HepG2 (cell line): ENCODE measurements at regions not wholly inside any gene's neighbourhood (a gene's known extent, or its start where the extent isn't known, plus 50 kb on each side); places are given as distances from the start of the nearest gene placed in this dataset.

ENCODE experiments used
- ATAC-seq: fragments of 200-7000 bp; cut with Tn5 transposase; 3 replicates; pipeline ENCODE4 v1.9.1; 2020; ENCODE audit warnings: mild to moderate bottlenecking, moderate library complexity
- BruUV-seq: library from RNA; stranded (reverse); fragments of 400-500 nt; replicated peaks from 2 replicates; lab custom pipeline; 2021; lab: Mats Ljungman, UMichigan
- CTCF ChIA-PET: fragments of 300-600 bp; formaldehyde crosslinking; extraction: SDS; loops from one replicate; lab custom pipeline; 2021; ENCODE audit warnings: low total read pairs, inconsistent platforms, low intra/inter-chr PET ratio; lab: Yijun Ruan, JAX
- POLR2A ChIA-PET: fragments of 350-600 bp; sonication (Branson Sonifier 250); formaldehyde crosslinking; loops from one replicate; lab custom pipeline; 2020; ENCODE audit warnings: antibody characterized with exemption, inconsistent platforms; lab: Yijun Ruan, JAX
- DNase-seq: peaks from one replicate; pipeline ENCODE4 v3.0.0-alpha.2; 2015; ENCODE audit warnings: low spot score
- FAIRE-seq: peaks from 3 replicates; lab custom pipeline; 2011; peaks lifted over from hg19 to GRCh38; lab: Jason Lieb, UNC
- H2AFZ ChIP-seq: one replicate; pipeline ENCODE4 v1.6.1; 2011; ENCODE audit warnings: low read length, inconsistent platforms
- H3K27ac ChIP-seq: fragments of 300-600 bp; 3 replicates; pipeline ENCODE4 v1.8.0; 2011; ENCODE audit warnings: mixed run types, mild to moderate bottlenecking, mixed read lengths, low read length, inconsistent platforms; ENCODE audit not compliant: insufficient read depth; ENCODE audit errors: extremely low read length
- H3K27me3 ChIP-seq, 2 experiments: fragments of 200-600 bp in 1 of 2; 2 replicates in 1 of 2; 3 replicates in 1 of 2; pipeline versions ENCODE4 v1.6.0 to v1.8.0; 2011; ENCODE audit warnings: low read length in 2 of 2, mild to moderate bottlenecking in 2 of 2, moderate library complexity in 2 of 2, inconsistent platforms in 1 of 2; ENCODE audit not compliant: insufficient read depth in 2 of 2, control insufficient read depth in 1 of 2
- H3K36me3 ChIP-seq, 2 experiments: fragments of 200-600 bp in 1 of 2; replicated peaks in 1 of 2; 2 replicates in 1 of 2; 3 replicates in 1 of 2; pipeline versions ENCODE4 v1.5.1 to v1.8.0; 2011; ENCODE audit warnings: low read length in 2 of 2, inconsistent platforms in 1 of 2; ENCODE audit not compliant: insufficient read depth in 2 of 2, control insufficient read depth in 1 of 2
- H3K4me1 ChIP-seq: 2 replicates; pipeline ENCODE4 v1.5.1; 2012; ENCODE audit warnings: low read length, inconsistent platforms; ENCODE audit not compliant: insufficient read depth
- H3K4me2 ChIP-seq: 2 replicates; pipeline ENCODE4 v1.6.0; 2011; ENCODE audit warnings: low read depth, low read length, inconsistent platforms
- H3K4me3 ChIP-seq, 3 experiments: fragments of 200-600 bp in 1 of 3; sonication (generic), shearing (Covaris generic) in 1 of 3; replicated peaks in 1 of 3; 2 replicates each; pipeline ENCODE4 v1.5.1; 2011 to 2016; ENCODE audit warnings: low read length in 3 of 3, inconsistent platforms in 2 of 3, low read depth in 2 of 3, mild to moderate bottlenecking in 2 of 3, control low read depth in 1 of 3, mixed read lengths in 1 of 3; ENCODE audit not compliant: insufficient read depth in 1 of 3
- H3K79me2 ChIP-seq: one replicate; pipeline ENCODE4 v1.6.1; 2011; ENCODE audit warnings: low read length, inconsistent platforms; ENCODE audit not compliant: insufficient read depth
- H3K9ac ChIP-seq: 2 replicates; pipeline ENCODE4 v1.6.0; 2011; ENCODE audit warnings: mild to moderate bottlenecking, low read depth, low read length, inconsistent platforms; ENCODE audit not compliant: insufficient read depth
- H3K9me3 ChIP-seq: 2 replicates; pipeline ENCODE4 v1.5.1; 2012; ENCODE audit warnings: mild to moderate bottlenecking, low read length
- H4K20me1 ChIP-seq: 2 replicates; pipeline ENCODE4 v1.6.0; 2011; ENCODE audit warnings: inconsistent platforms, mild to moderate bottlenecking, low read length, moderate library complexity; ENCODE audit not compliant: insufficient read depth
- RBM22 ChIP-seq: fragments of 200-400 bp; formaldehyde crosslinking; optimal IDR thresholded peaks from 2 replicates; pipeline ENCODE3; 2017; ENCODE audit warnings: mild to moderate bottlenecking, low read length, moderate library complexity
- ZBTB3 ChIP-seq: sonication (generic); formaldehyde crosslinking; IDR thresholded peaks from 2 replicates; pipeline ENCODE4 v1.4.0; 2020; ENCODE audit warnings: low read depth, mild to moderate bottlenecking, moderate library complexity, missing genetic modification reagents, borderline replicate concordance
- ZNF3 ChIP-seq: IDR thresholded peaks from 2 replicates; pipeline ENCODE4 v1.7.0; 2017; ENCODE audit warnings: inconsistent platforms
- ZNF557 ChIP-seq: sonication (generic); formaldehyde crosslinking; IDR thresholded peaks from 2 replicates; pipeline ENCODE4 v1.4.0; 2020; ENCODE audit warnings: missing genetic modification reagents
- ZNF7 ChIP-seq: IDR thresholded peaks from 2 replicates; pipeline ENCODE4 v1.6.1; 2016; ENCODE audit warnings: missing biosample characterization, missing genetic modification reagents
- WGBS: methylation state at CpG from one replicate; pipeline ENCODE4 v1.1.6; 2017; ENCODE audit warnings: low lambda C conversion rate; 5-methylcytosine and 5-hydroxymethylcytosine counted together
- in situ Hi-C: cut with HindIII; loops from 2 replicates; pipeline ENCODE4 v1.10.0; 2017; ENCODE audit warnings: low pct_unique_long_range_greater_than_20kb; ENCODE audit not compliant: extremely low pct_ligation_motif_present
- intact Hi-C: fragments of 100-400 bp; cut with micrococcal nuclease; formaldehyde crosslinking; loops from one replicate; pipeline ENCODE4 v1.10.0; 2022; ENCODE audit not compliant: unreplicated experiment

DNA sequence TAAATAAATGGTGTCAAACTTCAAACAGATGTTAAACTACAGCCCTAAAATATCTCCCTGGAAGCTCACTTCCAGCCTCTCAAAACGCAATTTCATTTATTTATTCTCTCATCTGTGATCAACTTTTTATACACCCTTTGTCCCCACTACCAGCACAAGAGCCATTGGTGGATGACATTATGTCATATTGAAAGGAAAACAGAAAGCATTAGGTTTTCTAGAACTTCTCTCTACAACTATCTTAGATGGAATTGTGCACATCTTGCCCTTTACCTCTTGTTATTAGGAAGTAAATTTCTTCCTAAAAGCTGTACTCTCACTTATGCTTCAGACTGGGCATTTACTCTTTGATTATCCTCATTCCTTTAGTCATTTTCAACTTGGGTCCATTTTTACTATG lies 771.2 kb upstream of the GJE1 start:
- BruUV-seq: no TSS peak
- H3K4me2 ChIP-seq: no peak overlapping the region
- H3K36me3 ChIP-seq: no peaks in the 10 kb centered on the region
- no peak overlapping the region for H3K9ac ChIP-seq
- H3K4me1 ChIP-seq: no peaks in the 10 kb centered on the region
- DNase-seq: no peak
- H2AFZ ChIP-seq: no peak overlapping the region
- TF ChIP-seq ZBTB3 (CRISPR knock-in tag) (no peak), ZNF7 (CRISPR knock-in tag) (no peak), RBM22 (no peak), ZNF3 (CRISPR knock-in tag) (no peak)
- no peaks in the 10 kb centered on the region for H3K9me3 ChIP-seq
- H3K27me3 ChIP-seq: no peaks in the 10 kb centered on the region
- H3K79me2 ChIP-seq: no peaks in the 10 kb centered on the region
- ChIA-PET CTCF (no interaction called here), POLR2A (no interaction called here)
- no peaks in the 10 kb centered on the region for H4K20me1 ChIP-seq
- no peak overlapping the region for H3K27ac ChIP-seq
- 2% methylated on average over 1 of the region's 1 CpG for WGBS
- intact Hi-C loops (no loop called here), in situ Hi-C loops (no loop called here)
- no peak for FAIRE-seq
- no peak overlapping the region for H3K4me3 ChIP-seq
- no peak for ATAC-seq

DNA sequence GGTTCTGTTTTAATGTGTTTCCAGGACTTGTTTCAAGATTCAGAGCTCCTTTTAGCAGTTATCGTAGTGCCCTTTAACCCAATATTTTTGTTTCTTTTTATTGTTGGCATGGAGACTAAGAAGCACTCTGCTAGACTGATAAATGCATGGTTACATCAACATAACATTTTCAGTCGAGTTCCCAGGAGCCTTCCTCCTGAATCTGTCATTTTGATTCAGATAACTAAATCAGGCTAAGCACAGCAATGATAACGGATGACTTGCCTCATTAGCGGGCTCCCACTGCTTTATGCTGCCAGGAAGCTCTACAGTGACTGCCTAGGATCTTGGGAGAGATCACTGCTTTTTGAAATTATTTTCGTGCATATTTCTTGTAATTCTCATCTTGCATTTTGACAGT lies 772.8 kb upstream of the GJE1 start:
- FAIRE-seq: no peak
- no peak for TF ChIP-seq ZNF557 (CRISPR knock-in tag)
- no peak for ATAC-seq

More for the DNA sequence above, 772.8 kb upstream of the GJE1 start:
- Histone ChIP-seq H3K4me2 (no peak overlapping the region), H3K27me3 (no peaks in the 10 kb centered on the region), H3K4me3 (no peak overlapping the region), H2AFZ (no peak overlapping the region), H3K4me1 (no peaks in the 10 kb centered on the region), H3K79me2 (no peaks in the 10 kb centered on the region), H4K20me1 (no peaks in the 10 kb centered on the region), H3K9me3 (no peaks in the 10 kb centered on the region), H3K36me3 (no peaks in the 10 kb centered on the region), H3K27ac (no peak overlapping the region), H3K9ac (no peak overlapping the region)
- BruUV-seq: no TSS peak
- 7% methylated on average over 5 of the region's 5 CpGs for WGBS
- intact Hi-C loops: no loop called here
- in situ Hi-C loops: no loop called here
- no peak for DNase-seq
- CTCF ChIA-PET: no interaction called here
- POLR2A ChIA-PET: no interaction called here
